ENCODE measurements at regions not wholly inside any gene's neighbourhood (a gene's known extent, or its start where the extent isn't known, plus 50 kb on each side); places are given as distances from the start of the nearest gene placed in this dataset.

- TF ChIP-seq CTCF (conservative IDR thresholded peaks at IDR 0.05 in 1 of 2, IDR thresholded peaks at IDR 0.05 in 1 of 2; ENCODE audit: low read depth in 1 of 2, low read length in 2 of 2) (no peak), EZH2 (IDR thresholded peaks at IDR 0.05; ENCODE audit: low read length, missing control alignments) (no peak)
Observed at GRCh38 chr1:182259229-182259872, 132.2 kb downstream of the GLUL start.
